H1 (cell line): ENCODE measurements at regions not wholly inside any gene's neighbourhood (a gene's known extent, or its start where the extent isn't known, plus 50 kb on each side); places are given as distances from the start of the nearest gene placed in this dataset.

Source experiments
- EP300 ChIP-seq, 2 experiments: IDR thresholded peaks; 1 replicate in 1 of 2; 2 replicates in 1 of 2; pipeline ENCODE4 v1.6.1; 2011 to 2012; ENCODE audit warnings: low read depth in 2 of 2, low read length in 2 of 2, mild to moderate bottlenecking in 2 of 2, borderline replicate concordance in 1 of 2, inconsistent platforms in 1 of 2, moderate library complexity in 1 of 2
- SIN3A ChIP-seq, 2 experiments: IDR thresholded peaks in 1 of 2; conservative IDR thresholded peaks in 1 of 2; 2 replicates each; pipeline ENCODE4 v1.6.1; 2011 to 2012; ENCODE audit warnings: low read length in 2 of 2, improper control_type of control experiment in 1 of 2, low read depth in 1 of 2, mild to moderate bottlenecking in 1 of 2
- TEAD4 ChIP-seq: IDR thresholded peaks from 2 replicates; pipeline ENCODE4 v1.6.1; 2012; ENCODE audit warnings: low read depth, low read length, inconsistent platforms, mixed read lengths
- TF ChIP-seq, protein P1 (sequence below): IDR thresholded peaks from 2 replicates; pipeline ENCODE4 v1.6.1; 2012; ENCODE audit warnings: low read length, inconsistent platforms
- TF ChIP-seq, protein P2 (sequence below), 3 experiments: IDR thresholded peaks; 1 replicate in 2 of 3; 2 replicates in 1 of 3; pipeline versions ENCODE4 v1.5.1 to v1.6.1; 2011; ENCODE audit warnings: low read length in 3 of 3, mild to moderate bottlenecking in 3 of 3, inconsistent platforms in 2 of 3, low read depth in 1 of 3, moderate library complexity in 1 of 3; ENCODE audit not compliant: insufficient read depth in 1 of 3; ENCODE audit errors: control extremely low read depth in 1 of 3

DNA sequence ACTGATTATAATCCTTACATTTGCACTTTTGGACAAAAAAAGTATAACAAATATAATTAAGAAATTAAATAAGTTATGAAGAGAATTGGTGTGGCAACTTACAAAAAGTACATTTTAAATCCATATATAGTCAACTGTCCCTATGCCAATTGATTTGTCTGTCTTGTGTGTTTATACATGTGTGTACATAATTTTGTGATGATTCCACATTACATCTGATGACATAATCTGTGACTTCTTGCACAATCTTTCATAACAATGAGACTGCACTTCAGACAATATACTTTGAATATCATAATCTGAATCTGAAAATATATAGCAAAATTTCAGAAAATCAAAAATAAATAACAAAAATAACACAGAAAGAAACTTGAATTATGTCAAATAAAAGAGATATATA, 953.4 kb downstream of the FAT4 start:
- no peak for TF ChIP-seq EP300 (IDR thresholded peaks at IDR 0.05; ENCODE audit: borderline replicate concordance in 1 of 2, low read depth in 2 of 2, low read length in 2 of 2)
- TF ChIP-seq, protein P1, sequence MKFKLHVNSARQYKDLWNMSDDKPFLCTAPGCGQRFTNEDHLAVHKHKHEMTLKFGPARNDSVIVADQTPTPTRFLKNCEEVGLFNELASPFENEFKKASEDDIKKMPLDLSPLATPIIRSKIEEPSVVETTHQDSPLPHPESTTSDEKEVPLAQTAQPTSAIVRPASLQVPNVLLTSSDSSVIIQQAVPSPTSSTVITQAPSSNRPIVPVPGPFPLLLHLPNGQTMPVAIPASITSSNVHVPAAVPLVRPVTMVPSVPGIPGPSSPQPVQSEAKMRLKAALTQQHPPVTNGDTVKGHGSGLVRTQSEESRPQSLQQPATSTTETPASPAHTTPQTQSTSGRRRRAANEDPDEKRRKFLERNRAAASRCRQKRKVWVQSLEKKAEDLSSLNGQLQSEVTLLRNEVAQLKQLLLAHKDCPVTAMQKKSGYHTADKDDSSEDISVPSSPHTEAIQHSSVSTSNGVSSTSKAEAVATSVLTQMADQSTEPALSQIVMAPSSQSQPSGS: no peak
- no peak for TF ChIP-seq TEAD4
- TF ChIP-seq SIN3A (conservative IDR thresholded peaks at IDR 0.05 in 1 of 2, IDR thresholded peaks at IDR 0.05 in 1 of 2; ENCODE audit: low read depth in 1 of 2, low read length in 2 of 2): no peak
- TF ChIP-seq, protein P2, sequence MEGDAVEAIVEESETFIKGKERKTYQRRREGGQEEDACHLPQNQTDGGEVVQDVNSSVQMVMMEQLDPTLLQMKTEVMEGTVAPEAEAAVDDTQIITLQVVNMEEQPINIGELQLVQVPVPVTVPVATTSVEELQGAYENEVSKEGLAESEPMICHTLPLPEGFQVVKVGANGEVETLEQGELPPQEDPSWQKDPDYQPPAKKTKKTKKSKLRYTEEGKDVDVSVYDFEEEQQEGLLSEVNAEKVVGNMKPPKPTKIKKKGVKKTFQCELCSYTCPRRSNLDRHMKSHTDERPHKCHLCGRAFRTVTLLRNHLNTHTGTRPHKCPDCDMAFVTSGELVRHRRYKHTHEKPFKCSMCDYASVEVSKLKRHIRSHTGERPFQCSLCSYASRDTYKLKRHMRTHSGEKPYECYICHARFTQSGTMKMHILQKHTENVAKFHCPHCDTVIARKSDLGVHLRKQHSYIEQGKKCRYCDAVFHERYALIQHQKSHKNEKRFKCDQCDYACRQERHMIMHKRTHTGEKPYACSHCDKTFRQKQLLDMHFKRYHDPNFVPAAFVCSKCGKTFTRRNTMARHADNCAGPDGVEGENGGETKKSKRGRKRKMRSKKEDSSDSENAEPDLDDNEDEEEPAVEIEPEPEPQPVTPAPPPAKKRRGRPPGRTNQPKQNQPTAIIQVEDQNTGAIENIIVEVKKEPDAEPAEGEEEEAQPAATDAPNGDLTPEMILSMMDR (IDR thresholded peaks at IDR 0.05; ENCODE audit: control extremely low read depth in 1 of 3, insufficient read depth in 1 of 3, low read depth in 1 of 3, low read length in 3 of 3): no peak
